Glutamatergic neuron (in vitro differentiated cells): ENCODE measurements at regions not wholly inside any gene's neighbourhood (a gene's known extent, or its start where the extent isn't known, plus 50 kb on each side); places are given as distances from the start of the nearest gene placed in this dataset.

ENCODE experiments used
- DNase-seq: peaks from one replicate; pipeline ENCODE4 v3.0.0; 2022
- H3K27ac Mint-ChIP-seq: one replicate; pipeline ENCODE4 v1.8.0; 2020; ENCODE audit warnings: mild to moderate bottlenecking, mixed read lengths, inconsistent platforms; ENCODE audit not compliant: unreplicated experiment
- H3K27me3 Mint-ChIP-seq: one replicate; pipeline ENCODE4 v1.8.0; 2020; ENCODE audit warnings: mild to moderate bottlenecking, moderate library complexity, mixed read lengths, inconsistent platforms; ENCODE audit not compliant: unreplicated experiment
- H3K36me3 Mint-ChIP-seq: one replicate; pipeline ENCODE4 v1.8.0; 2020; ENCODE audit warnings: mild to moderate bottlenecking, mixed read lengths, inconsistent platforms; ENCODE audit not compliant: unreplicated experiment
- H3K4me1 Mint-ChIP-seq: one replicate; pipeline ENCODE4 v1.8.0; 2020; ENCODE audit warnings: mild to moderate bottlenecking, low read depth, mixed read lengths, inconsistent platforms; ENCODE audit not compliant: unreplicated experiment
- H3K4me3 Mint-ChIP-seq: one replicate; pipeline ENCODE4 v1.8.0; 2020; ENCODE audit warnings: mild to moderate bottlenecking, mixed read lengths, inconsistent platforms; ENCODE audit not compliant: unreplicated experiment
- H3K9me3 Mint-ChIP-seq: one replicate; pipeline ENCODE4 v1.8.0; 2020; ENCODE audit warnings: mild to moderate bottlenecking, moderate library complexity, mixed read lengths, inconsistent platforms; ENCODE audit not compliant: unreplicated experiment
- CTCF ChIP-seq: fragments of 200-600 bp; sonication (generic); IDR thresholded peaks from one replicate; pipeline ENCODE4 v1.5.0; 2021; ENCODE audit not compliant: partially characterized antibody, unreplicated experiment

DNA sequence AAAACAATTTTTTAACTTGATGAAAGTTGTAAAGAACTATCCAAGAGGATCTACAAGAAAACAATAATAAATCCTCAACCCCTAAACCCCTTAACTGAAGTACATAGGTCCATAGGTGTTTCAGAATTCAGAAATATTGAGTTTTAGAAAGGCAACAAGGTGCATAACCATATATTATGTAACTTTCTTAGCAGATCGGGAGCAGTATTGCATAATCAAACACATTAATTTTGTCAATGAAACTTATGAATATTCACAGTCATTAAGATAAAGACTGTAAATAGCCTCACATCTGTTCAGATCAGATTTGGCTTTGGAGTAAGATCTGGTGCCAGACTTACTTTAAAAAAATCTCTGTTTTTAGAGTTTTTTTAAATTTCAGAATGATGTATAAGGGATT is 647.1 kb upstream of the FLRT2 start:
- Mint-ChIP-seq H3K9me3 (peaks cover 2% of the 10 kb centered on the region), H3K4me1 (no peaks in the 10 kb centered on the region), H3K27me3 (peaks cover 2% of the 10 kb centered on the region), H3K4me3 (no peak overlapping the region), H3K27ac (no peak overlapping the region), H3K36me3 (peaks cover 11% of the 10 kb centered on the region)
- DNase-seq = no peak
- no peak for TF ChIP-seq CTCF

DNA sequence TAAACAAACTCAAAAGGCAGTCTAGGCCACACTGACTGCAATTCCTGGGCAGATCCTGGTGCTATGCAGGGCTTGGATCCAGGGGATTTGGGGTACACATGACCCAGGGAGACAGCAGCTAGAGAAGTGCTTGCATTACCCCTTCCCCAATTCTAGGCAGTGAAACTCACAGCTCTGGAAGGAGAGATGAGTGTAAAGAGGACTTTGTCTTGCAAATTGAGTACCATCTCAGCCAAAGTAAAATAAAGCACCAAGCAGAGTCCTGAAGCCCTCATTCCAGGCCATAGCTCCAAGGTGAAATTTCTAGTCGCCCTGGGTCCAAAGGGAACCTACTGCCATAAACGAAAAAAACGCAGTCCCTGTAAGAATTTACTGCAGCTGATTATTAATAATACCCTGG is 644.9 kb upstream of the FLRT2 start:
- Mint-ChIP-seq H3K27ac (no peak overlapping the region), H3K27me3 (peaks cover 2% of the 10 kb centered on the region), H3K4me1 (no peaks in the 10 kb centered on the region), H3K36me3 (peaks cover 26% of the 10 kb centered on the region), H3K4me3 (no peak overlapping the region), H3K9me3 (peaks cover 2% of the 10 kb centered on the region)
- no peak for DNase-seq
- TF ChIP-seq CTCF = no peak

GRCh38 chr14:84891404-84891803 is 638.5 kb upstream of the FLRT2 start:
- no peak for DNase-seq
- no peak overlapping the region for H3K4me3 Mint-ChIP-seq
- H3K36me3 Mint-ChIP-seq = peaks cover 24% of the 10 kb centered on the region
- no peaks in the 10 kb centered on the region for H3K9me3 Mint-ChIP-seq
- peaks cover 2% of the 10 kb centered on the region for H3K4me1 Mint-ChIP-seq
- no peak overlapping the region for H3K27ac Mint-ChIP-seq
- no peaks in the 10 kb centered on the region for H3K27me3 Mint-ChIP-seq
- TF ChIP-seq CTCF = no peak

- H3K4me1 Mint-ChIP-seq = peaks cover 2% of the 10 kb centered on the region
- no peak overlapping the region for H3K4me3 Mint-ChIP-seq
These were observed 635.7 kb upstream of the FLRT2 start for GRCh38 chr14:84894254-84894653.

DNA sequence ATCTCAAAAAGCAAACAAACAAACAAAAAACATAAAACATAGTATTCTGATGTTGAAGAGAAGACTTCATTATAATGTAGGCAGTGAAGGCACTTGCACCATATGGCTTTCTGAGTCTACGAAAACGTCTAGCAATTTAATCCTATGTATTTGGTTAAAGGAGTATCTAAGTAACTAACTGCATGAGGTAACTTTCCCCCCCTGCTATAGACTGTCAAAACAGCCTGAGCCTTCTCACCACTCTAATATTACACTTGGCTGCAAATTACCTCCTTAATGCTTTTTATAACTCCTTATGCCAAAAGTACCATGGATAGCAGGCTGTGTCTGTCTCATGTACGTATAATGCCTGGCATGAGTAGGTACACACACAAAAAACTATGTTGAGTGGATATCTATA is 607.6 kb upstream of the FLRT2 start:
- Mint-ChIP-seq H3K27me3 (peaks cover 1% of the 10 kb centered on the region), H3K9me3 (peaks cover 1% of the 10 kb centered on the region), H3K4me3 (no peak overlapping the region), H3K36me3 (no peaks in the 10 kb centered on the region), H3K4me1 (peaks cover 8% of the 10 kb centered on the region), H3K27ac (no peak overlapping the region)
- no peak for DNase-seq
- no peak for TF ChIP-seq CTCF

More at GRCh38 chr14:84894254-84894653, 635.7 kb upstream of the FLRT2 start:
- H3K27ac Mint-ChIP-seq = no peak overlapping the region
- TF ChIP-seq CTCF = no peak
- H3K36me3 Mint-ChIP-seq = peaks cover 2% of the 10 kb centered on the region
- H3K9me3 Mint-ChIP-seq = no peaks in the 10 kb centered on the region
- H3K27me3 Mint-ChIP-seq = peaks cover 1% of the 10 kb centered on the region
- DNase-seq = no peak
